Common myeloid progenitor, CD34-positive (primary cell): ENCODE measurements at regions not wholly inside any gene's neighbourhood (a gene's known extent, or its start where the extent isn't known, plus 50 kb on each side); places are given as distances from the start of the nearest gene placed in this dataset.

Source experiments
- CTCF ChIA-PET: fragments of 350-600 bp; sonication (Branson Sonifier 250); formaldehyde crosslinking; loops from one replicate; lab custom pipeline; 2021; ENCODE audit warnings: antibody characterized with exemption; lab: Charles Lee
- POLR2A ChIA-PET: fragments of 350-600 bp; sonication (Branson Sonifier 250); formaldehyde crosslinking; loops from one replicate; lab custom pipeline; 2021; ENCODE audit warnings: antibody characterized with exemption; lab: Charles Lee
- DNase-seq, 3 donors: peaks; one replicate each; pipeline versions ENCODE4 v3.0.0 to v3.0.0-alpha.2; 2013
- H3K27ac ChIP-seq, 2 experiments: 1 replicate in 1 of 2; 2 replicates in 1 of 2; pipeline ENCODE4 v1.7.0; 2013; ENCODE audit warnings: inconsistent platforms in 2 of 2, low read length in 2 of 2, mild to moderate bottlenecking in 2 of 2, low read depth in 1 of 2, moderate library complexity in 1 of 2; ENCODE audit not compliant: severe bottlenecking in 2 of 2, insufficient read depth in 1 of 2, poor library complexity in 1 of 2
- H3K27me3 ChIP-seq, 5 experiments: replicated peaks in 2 of 5; 1 replicate in 3 of 5; 2 replicates in 2 of 5; pipeline versions ENCODE4 v1.6.1 to v1.7.0; 2013; ENCODE audit warnings: low read length in 4 of 5, mild to moderate bottlenecking in 2 of 5, moderate library complexity in 2 of 5, inconsistent platforms in 1 of 5; ENCODE audit not compliant: insufficient read depth in 5 of 5, control insufficient read depth in 4 of 5
- H3K36me3 ChIP-seq, 4 experiments: 1 replicate in 2 of 4; 2 replicates in 2 of 4; pipeline versions ENCODE4 v1.6.1 to v1.7.0; 2013; ENCODE audit warnings: low read length in 3 of 4, control low read depth in 1 of 4, mild to moderate bottlenecking in 1 of 4; ENCODE audit not compliant: control insufficient read depth in 4 of 4, insufficient read depth in 4 of 4
- H3K4me1 ChIP-seq, 4 experiments: 1 replicate in 3 of 4; 2 replicates in 1 of 4; pipeline versions ENCODE4 v1.6.1 to v1.7.1; 2013; ENCODE audit warnings: low read length in 3 of 4, mild to moderate bottlenecking in 3 of 4, control low read depth in 1 of 4, inconsistent platforms in 1 of 4, moderate library complexity in 1 of 4; ENCODE audit not compliant: control insufficient read depth in 4 of 4, insufficient read depth in 4 of 4; ENCODE audit errors: control extremely low read depth in 1 of 4
- H3K4me3 ChIP-seq, 7 experiments: 1 replicate in 4 of 7; 2 replicates in 3 of 7; pipeline versions ENCODE4 v1.5.1 to v1.7.0; 2013; ENCODE audit warnings: mild to moderate bottlenecking in 7 of 7, low read length in 6 of 7, moderate library complexity in 6 of 7, inconsistent platforms in 2 of 7, low read depth in 2 of 7, control low read depth in 1 of 7; ENCODE audit not compliant: insufficient read depth in 4 of 7, control insufficient read depth in 1 of 7; ENCODE audit errors: extremely low read depth in 1 of 7
- H3K9me3 ChIP-seq, 5 experiments: 1 replicate in 4 of 5; 2 replicates in 1 of 5; pipeline versions ENCODE4 v1.6.1 to v1.7.1; 2013; ENCODE audit warnings: low read length in 4 of 5, mild to moderate bottlenecking in 2 of 5, inconsistent platforms in 1 of 5, low read depth in 1 of 5, moderate library complexity in 1 of 5; ENCODE audit not compliant: control insufficient read depth in 4 of 5, insufficient read depth in 2 of 5; ENCODE audit errors: control extremely low read depth in 1 of 5
- WGBS: methylation state at CpG from one replicate; pipeline ENCODE4 v1.1.5; 2013; ENCODE audit not compliant: insufficient coverage; 5-methylcytosine and 5-hydroxymethylcytosine counted together

- H3K4me3 ChIP-seq = no peak overlapping the region
- H3K4me1 ChIP-seq = no peaks in the 10 kb centered on the region
- peaks cover 0 to 8% (median 3%) of the 10 kb centered on the region in 5 experiments for H3K9me3 ChIP-seq
- H3K27ac ChIP-seq = no peak overlapping the region
- no peaks in the 10 kb centered on the region for H3K36me3 ChIP-seq
- WGBS = 40% methylated on average over 1 of the region's 8 CpGs
- H3K27me3 ChIP-seq = peaks cover 0 to 24% (median 0%) of the 10 kb centered on the region in 5 experiments
- ChIA-PET POLR2A (no interaction called here), CTCF (no interaction called here)
- no peak for DNase-seq
Measured at GRCh38 chr1:30146448-30146847, 576.9 kb downstream of the MATN1 start.

GRCh38 chr1:30145723-30146303 is 577.6 kb downstream of the MATN1 start:
- no peaks in the 10 kb centered on the region for H3K36me3 ChIP-seq
- 76% methylated on average over 4 of the region's 4 CpGs for WGBS
- no peak overlapping the region for H3K4me3 ChIP-seq
- peaks cover 0 to 5% (median 3%) of the 10 kb centered on the region in 5 experiments for H3K9me3 ChIP-seq
- ChIA-PET POLR2A (no interaction called here), CTCF (no interaction called here)
- no peaks in the 10 kb centered on the region for H3K4me1 ChIP-seq
- no peak overlapping the region for H3K27ac ChIP-seq
- H3K27me3 ChIP-seq = peaks cover 0 to 24% (median 0%) of the 10 kb centered on the region in 5 experiments
- DNase-seq = no peak

DNA sequence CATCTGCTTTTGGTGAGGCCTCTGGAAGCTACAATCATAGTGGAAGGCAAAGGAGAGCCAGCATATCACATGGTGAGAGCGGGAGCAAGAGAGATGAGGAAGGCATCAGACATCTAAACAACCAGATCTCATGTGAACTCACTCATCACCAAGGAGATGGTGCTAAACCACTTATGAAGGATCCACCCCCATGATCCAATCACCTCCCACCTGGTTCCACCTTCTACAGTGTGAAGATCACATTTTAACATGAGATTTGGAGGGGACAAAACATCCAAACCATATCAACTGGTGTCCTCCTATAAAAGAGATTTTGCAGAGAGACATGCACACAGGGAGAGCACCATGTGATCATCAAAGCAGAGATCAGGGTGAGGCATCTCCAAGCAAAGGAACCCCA is 578.6 kb downstream of the MATN1 start:
- no peaks in the 10 kb centered on the region for H3K4me1 ChIP-seq
- no peak overlapping the region for H3K27ac ChIP-seq
- peaks cover 0 to 5% (median 3%) of the 10 kb centered on the region in 5 experiments for H3K9me3 ChIP-seq
- no peak for DNase-seq
- 100% methylated on average over 1 of the region's 1 CpG for WGBS
- H3K36me3 ChIP-seq = no peaks in the 10 kb centered on the region
- POLR2A ChIA-PET = no interaction called here
- CTCF ChIA-PET = no interaction called here
- no peak overlapping the region for H3K4me3 ChIP-seq
- peaks cover 0 to 24% (median 0%) of the 10 kb centered on the region in 5 experiments for H3K27me3 ChIP-seq

DNA sequence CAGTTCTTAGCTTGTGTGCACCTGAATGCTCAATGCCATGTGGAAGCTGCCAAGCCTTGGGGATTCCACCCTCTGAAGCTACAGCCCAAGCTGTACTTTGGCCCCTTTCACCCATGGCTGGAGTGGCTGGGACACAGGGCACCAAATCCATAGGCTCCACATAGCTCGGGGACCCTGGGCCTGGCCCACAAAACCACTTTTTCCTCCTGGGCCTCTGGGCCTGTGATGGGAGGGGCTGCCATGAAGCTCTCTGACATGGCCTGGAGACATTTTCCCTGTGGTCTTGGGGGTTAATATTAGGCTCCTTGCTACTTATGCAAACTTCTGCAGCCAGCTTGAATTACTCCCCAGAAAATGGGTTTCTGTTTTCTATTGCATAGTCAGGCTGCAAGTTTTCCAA is 579.9 kb downstream of the MATN1 start:
- H3K27ac ChIP-seq = no peak overlapping the region
- ChIA-PET POLR2A (no interaction called here), CTCF (no interaction called here)
- peaks cover 0 to 5% (median 0%) of the 10 kb centered on the region in 5 experiments for H3K9me3 ChIP-seq
- 83% methylated on average over 1 of the region's 1 CpG for WGBS
- no peaks in the 10 kb centered on the region for H3K36me3 ChIP-seq
- H3K27me3 ChIP-seq = peaks cover 0 to 22% (median 0%) of the 10 kb centered on the region in 5 experiments
- DNase-seq = no peak
- no peak overlapping the region for H3K4me3 ChIP-seq
- no peaks in the 10 kb centered on the region for H3K4me1 ChIP-seq

GRCh38 chr1:30140566-30140965 is 582.8 kb downstream of the MATN1 start:
- WGBS = 91% methylated on average over 7 of the region's 7 CpGs
- Histone ChIP-seq H3K4me1 (no peaks in the 10 kb centered on the region), H3K27ac (no peak overlapping the region), H3K9me3 (peaks cover 0 to 5% (median 0%) of the 10 kb centered on the region in 5 experiments), H3K36me3 (no peaks in the 10 kb centered on the region), H3K4me3 (no peak overlapping the region), H3K27me3 (peaks cover 0 to under 1% (median 0%) of the 10 kb centered on the region in 5 experiments)
- POLR2A ChIA-PET = no interaction called here
- no peak for DNase-seq
- CTCF ChIA-PET = no interaction called here

DNA sequence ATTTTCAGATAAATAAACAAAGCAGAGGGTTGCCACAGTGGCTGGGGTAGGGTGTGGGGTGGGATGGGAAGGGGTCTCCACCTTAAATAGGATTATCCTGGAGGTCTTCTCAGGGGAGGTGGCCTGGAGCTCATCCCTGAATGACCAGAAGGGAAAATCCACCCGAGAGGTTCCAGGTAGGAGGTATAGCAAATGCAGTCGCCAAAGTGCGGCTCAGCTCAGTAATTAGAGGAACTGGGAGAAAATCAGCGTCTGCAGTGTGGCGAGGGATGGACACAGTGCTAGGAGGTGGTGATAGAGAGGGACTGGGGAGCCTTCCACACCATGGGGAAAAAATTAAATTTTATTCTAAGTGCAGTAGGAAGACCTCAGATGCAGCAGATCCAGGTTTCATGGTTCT is 584.5 kb downstream of the MATN1 start:
- Histone ChIP-seq H3K36me3 (no peaks in the 10 kb centered on the region), H3K4me1 (peaks cover 0 to 9% (median 1%) of the 10 kb centered on the region in 4 experiments), H3K27ac (no peak overlapping the region), H3K27me3 (no peaks in the 10 kb centered on the region), H3K9me3 (peaks cover 0 to 3% (median 0%) of the 10 kb centered on the region in 5 experiments), H3K4me3 (no peak overlapping the region)
- no peak for DNase-seq
- ChIA-PET CTCF (no interaction called here), POLR2A (interaction anchor here (0.6 kb wide), 1 partner anchor 1437 kb away, joined by 3 read pairs; no protein-coding TSS in a partner anchor)
- WGBS = 98% methylated on average over 5 of the region's 5 CpGs

GRCh38 chr1:30137001-30137400 is 586.4 kb downstream of the MATN1 start:
- ChIA-PET POLR2A (interaction anchor here (0.7 kb wide), 1 partner anchor 245 kb away, joined by 3 read pairs; no protein-coding TSS in a partner anchor), CTCF (no interaction called here)
- WGBS = 90% methylated on average over 2 of the region's 3 CpGs
- Histone ChIP-seq H3K36me3 (no peaks in the 10 kb centered on the region), H3K9me3 (no peaks in the 10 kb centered on the region), H3K27me3 (no peaks in the 10 kb centered on the region), H3K4me3 (no peak overlapping the region), H3K4me1 (peaks cover 0 to 10% (median 1%) of the 10 kb centered on the region in 4 experiments), H3K27ac (no peak overlapping the region)
- no peak for DNase-seq
